ENCODE measurements at regions not wholly inside any gene's neighbourhood (a gene's known extent, or its start where the extent isn't known, plus 50 kb on each side); places are given as distances from the start of the nearest gene placed in this dataset.

GRCh38 chr2:132282911-132283310, 121.2 kb upstream of the ANKRD30BL start:
- TF ChIP-seq CTCF (IDR thresholded peaks at IDR 0.05) (no peak), POLR2A (IDR thresholded peaks at IDR 0.05) (no peak), POLR2AphosphoS5 (IDR thresholded peaks at IDR 0.05) (no peak), EP300 (IDR thresholded peaks at IDR 0.05) (no peak)
